OCI-LY3 (cell line): ENCODE measurements at regions not wholly inside any gene's neighbourhood (a gene's known extent, or its start where the extent isn't known, plus 50 kb on each side); places are given as distances from the start of the nearest gene placed in this dataset.

ENCODE experiments used
- EZH2phosphoT487 ChIP-seq: fragments of 200-600 bp; shearing (Covaris generic); IDR thresholded peaks from 2 replicates; pipeline ENCODE4 v1.6.1; 2018; ENCODE audit warnings: antibody characterized with exemption, mixed run types, low read depth
- TF ChIP-seq, protein P1 (sequence below): fragments of 200-600, 300-600 bp; sonication (generic); IDR thresholded peaks from 2 replicates; pipeline ENCODE4 v1.5.1; 2014; ENCODE audit warnings: antibody characterized with exemption, low read length, low read depth

DNA sequence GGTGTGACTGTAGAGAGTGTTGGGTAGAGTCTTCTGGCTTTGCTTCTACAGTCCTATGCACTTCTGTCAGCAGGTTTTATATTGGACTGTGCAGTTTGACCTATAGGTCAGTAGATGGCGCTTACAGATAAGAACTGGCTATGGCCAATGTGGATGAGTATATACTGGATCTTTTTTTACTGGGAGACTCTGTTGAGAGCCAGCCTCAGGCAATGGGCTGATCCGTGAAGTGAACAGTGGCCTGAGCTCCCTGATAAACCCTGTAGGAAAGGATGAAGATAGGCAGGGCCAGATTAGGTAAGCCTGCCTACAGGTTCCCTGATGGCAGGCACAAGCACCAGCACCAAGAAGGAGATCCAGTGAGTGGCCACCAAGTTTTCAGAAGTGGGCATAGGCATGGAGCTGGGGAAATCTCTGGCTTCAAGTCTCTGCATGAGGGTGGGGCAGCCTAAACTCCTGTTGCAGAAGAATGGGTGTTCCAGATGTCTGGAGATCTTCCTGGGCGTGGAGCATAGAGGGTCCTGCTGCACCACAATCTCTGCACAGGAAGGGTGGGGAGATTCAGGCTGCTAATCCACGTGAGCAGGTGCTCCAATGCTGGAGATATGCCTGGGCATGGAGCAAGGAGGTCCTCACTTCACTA is 326.0 kb upstream of the SGO1 start:
- TF ChIP-seq, protein P1, sequence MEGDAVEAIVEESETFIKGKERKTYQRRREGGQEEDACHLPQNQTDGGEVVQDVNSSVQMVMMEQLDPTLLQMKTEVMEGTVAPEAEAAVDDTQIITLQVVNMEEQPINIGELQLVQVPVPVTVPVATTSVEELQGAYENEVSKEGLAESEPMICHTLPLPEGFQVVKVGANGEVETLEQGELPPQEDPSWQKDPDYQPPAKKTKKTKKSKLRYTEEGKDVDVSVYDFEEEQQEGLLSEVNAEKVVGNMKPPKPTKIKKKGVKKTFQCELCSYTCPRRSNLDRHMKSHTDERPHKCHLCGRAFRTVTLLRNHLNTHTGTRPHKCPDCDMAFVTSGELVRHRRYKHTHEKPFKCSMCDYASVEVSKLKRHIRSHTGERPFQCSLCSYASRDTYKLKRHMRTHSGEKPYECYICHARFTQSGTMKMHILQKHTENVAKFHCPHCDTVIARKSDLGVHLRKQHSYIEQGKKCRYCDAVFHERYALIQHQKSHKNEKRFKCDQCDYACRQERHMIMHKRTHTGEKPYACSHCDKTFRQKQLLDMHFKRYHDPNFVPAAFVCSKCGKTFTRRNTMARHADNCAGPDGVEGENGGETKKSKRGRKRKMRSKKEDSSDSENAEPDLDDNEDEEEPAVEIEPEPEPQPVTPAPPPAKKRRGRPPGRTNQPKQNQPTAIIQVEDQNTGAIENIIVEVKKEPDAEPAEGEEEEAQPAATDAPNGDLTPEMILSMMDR, result peak; percentile 96
- TF ChIP-seq EZH2phosphoT487, result no peak
